A549 (cell line): ENCODE measurements at regions not wholly inside any gene's neighbourhood (a gene's known extent, or its start where the extent isn't known, plus 50 kb on each side); places are given as distances from the start of the nearest gene placed in this dataset.

ENCODE experiments used
- ATOH8 ChIP-seq: fragments of 250-450 bp; sonication (Bioruptor Pico); IDR thresholded peaks from 2 replicates; pipeline ENCODE4 v1.5.0; 2020; ENCODE audit warnings: low read depth, mild to moderate bottlenecking, moderate library complexity
- CTCF ChIP-seq: fragments of >200 bp; sonication (Bioruptor Twin); formaldehyde crosslinking; IDR thresholded peaks from 3 replicates; pipeline ENCODE4 v1.5.1; 2016
- ELK1 ChIP-seq: fragments of 150-350 bp; IDR thresholded peaks from 2 replicates; pipeline ENCODE4 v1.6.1; 2014; ENCODE audit warnings: low read depth, mild to moderate bottlenecking, low read length
- EP300 ChIP-seq, 2 experiments: fragments of >200 bp; sonication (Bioruptor Twin); formaldehyde crosslinking; IDR thresholded peaks; 2 replicates in 1 of 2; 3 replicates in 1 of 2; pipeline ENCODE4 v1.6.1; 2016 to 2017
- GATA3 ChIP-seq: IDR thresholded peaks from 2 replicates; pipeline ENCODE4 v1.6.1; 2012; ENCODE audit warnings: borderline replicate concordance
- KDM5A ChIP-seq: fragments of 200-600 bp; sonication (generic); IDR thresholded peaks from 2 replicates; pipeline ENCODE4 v1.6.1; 2016; ENCODE audit warnings: antibody characterized with exemption, mild to moderate bottlenecking
- RCOR1 ChIP-seq: fragments of 150-350 bp; IDR thresholded peaks from 2 replicates; pipeline ENCODE4 v1.6.1; 2014; ENCODE audit warnings: antibody characterized with exemption, low read length, low read depth

- TF ChIP-seq CTCF (no peak), GATA3 (no peak), KDM5A (no peak), ATOH8 (CRISPR knock-in tag) (no peak), EP300 (IDR thresholded peaks at IDR 0.05) (no peak), RCOR1 (no peak), ELK1 (no peak)
These were observed 142.7 kb downstream of the PFKFB3 start for GRCh38 chr10:6345404-6345803.
